Adrenal gland (tissue), 9 donors: ENCODE measurements at regions not wholly inside any gene's neighbourhood (a gene's known extent, or its start where the extent isn't known, plus 50 kb on each side); places are given as distances from the start of the nearest gene placed in this dataset.

Source experiments
- DNase-seq, 7 donors: peaks; one replicate each; pipeline ENCODE4 v3.0.0-alpha.2; 2019 to 2020
- H3K27ac ChIP-seq, 5 donors: fragments of 200-600 bp; sonication (generic) in 4 of 5; 1 replicate in 3 of 5; 2 replicates in 2 of 5; pipeline versions ENCODE4 v1.5.1 to v1.8.0; 2016 to 2020; ENCODE audit warnings: mild to moderate bottlenecking in 1 of 5
- H3K27me3 ChIP-seq: fragments of 200-600 bp; 2 replicates; pipeline ENCODE4 v1.8.0; 2021
- H3K36me3 ChIP-seq, 2 donors: fragments of 200-600 bp; replicated peaks in 1 of 2; 1 replicate in 1 of 2; 2 replicates in 1 of 2; pipeline versions ENCODE4 v1.5.1 to v1.8.0; 2018 to 2022
- H3K4me1 ChIP-seq, 2 donors: fragments of 200-600 bp; replicated peaks in 1 of 2; 1 replicate in 1 of 2; 2 replicates in 1 of 2; pipeline versions ENCODE4 v1.5.1 to v1.8.0; 2018 to 2021
- H3K4me3 ChIP-seq, 4 donors: fragments of 200-600 bp; sonication (generic) in 3 of 4; one replicate each; pipeline ENCODE4 v1.5.1; 2016 to 2018
- H3K9me3 ChIP-seq, 3 donors: fragments of 200-600 bp; sonication (generic) in 1 of 3; replicated peaks in 1 of 3; 1 replicate in 2 of 3; 2 replicates in 1 of 3; pipeline versions ENCODE4 v1.5.1 to v1.8.0; 2016 to 2021
- POLR2A ChIP-seq, 2 donors: fragments of 450-650 bp; IDR thresholded peaks; one replicate each; pipeline ENCODE4 v1.6.1; 2017; ENCODE audit warnings: antibody characterized with exemption in 2 of 2, mild to moderate bottlenecking in 2 of 2, moderate library complexity in 1 of 2
- WGBS, 4 donors: extraction: QIAGEN DNeasy Blood & Tissue Kit in 2 of 4; methylation state at CpG; one replicate each; pipeline versions ENCODE4 v1.1.5 to v1.1.7; 2013 to 2017; 5-methylcytosine and 5-hydroxymethylcytosine counted together
- intact Hi-C, 2 donors: fragments of 100-400 bp; cut with DNase I; formaldehyde crosslinking; loops; one replicate each; pipeline versions ENCODE4 v1.14.1 to v1.15.0; 2022 to 2023
- TF ChIP-seq, protein P1 (sequence below), 6 experiments: fragments of 450-650 bp in 4 of 6; fragments of 200-600 bp in 2 of 6; sonication (generic) in 1 of 6; IDR thresholded peaks; 1 replicate in 5 of 6; 2 replicates in 1 of 6; pipeline versions ENCODE4 v1.5.1 to v1.8.0; 2016 to 2021; ENCODE audit warnings: antibody characterized with exemption in 6 of 6, mild to moderate bottlenecking in 2 of 6, moderate library complexity in 1 of 6
- donor health status: healthy with polysubstance abuse.
- donor health status: Bipolar disorder and iron deficiency.
- donor health status: DM: yes; HTN: yes; CAD: no.
- donor health status: DM: no; HTN: no; CAD: no.
- donor health status: DM: no; HTN: no; CAD: no.

DNA sequence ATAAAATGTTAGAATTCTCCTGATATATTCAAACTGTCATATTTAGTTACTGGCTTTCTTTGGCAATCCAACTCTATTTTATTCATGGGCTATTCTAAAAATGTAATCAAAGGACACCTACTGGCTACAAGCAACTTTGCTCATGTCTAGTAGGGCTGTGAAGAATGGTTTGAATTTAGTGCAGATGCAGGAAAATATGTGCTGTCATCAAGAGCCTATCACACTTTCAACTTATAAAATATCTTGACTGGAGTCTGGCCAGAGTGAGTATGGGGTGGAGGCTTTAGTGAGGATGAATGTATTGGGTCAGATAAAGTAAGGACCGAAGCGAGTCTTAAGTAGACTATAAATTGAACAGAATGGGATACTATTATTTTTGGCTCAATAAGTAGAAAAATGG, 343.4 kb upstream of the SPRED2 start:
- H3K4me3 ChIP-seq = no peak overlapping the region
- no peaks in the 10 kb centered on the region for H3K9me3 ChIP-seq
- no peaks in the 10 kb centered on the region for H3K4me1 ChIP-seq
- no peaks in the 10 kb centered on the region for H3K36me3 ChIP-seq
- intact Hi-C loops = no loop called here
- DNase-seq = no peak
- no peak for TF ChIP-seq POLR2A (IDR thresholded peaks at IDR 0.05)
- TF ChIP-seq, protein P1, sequence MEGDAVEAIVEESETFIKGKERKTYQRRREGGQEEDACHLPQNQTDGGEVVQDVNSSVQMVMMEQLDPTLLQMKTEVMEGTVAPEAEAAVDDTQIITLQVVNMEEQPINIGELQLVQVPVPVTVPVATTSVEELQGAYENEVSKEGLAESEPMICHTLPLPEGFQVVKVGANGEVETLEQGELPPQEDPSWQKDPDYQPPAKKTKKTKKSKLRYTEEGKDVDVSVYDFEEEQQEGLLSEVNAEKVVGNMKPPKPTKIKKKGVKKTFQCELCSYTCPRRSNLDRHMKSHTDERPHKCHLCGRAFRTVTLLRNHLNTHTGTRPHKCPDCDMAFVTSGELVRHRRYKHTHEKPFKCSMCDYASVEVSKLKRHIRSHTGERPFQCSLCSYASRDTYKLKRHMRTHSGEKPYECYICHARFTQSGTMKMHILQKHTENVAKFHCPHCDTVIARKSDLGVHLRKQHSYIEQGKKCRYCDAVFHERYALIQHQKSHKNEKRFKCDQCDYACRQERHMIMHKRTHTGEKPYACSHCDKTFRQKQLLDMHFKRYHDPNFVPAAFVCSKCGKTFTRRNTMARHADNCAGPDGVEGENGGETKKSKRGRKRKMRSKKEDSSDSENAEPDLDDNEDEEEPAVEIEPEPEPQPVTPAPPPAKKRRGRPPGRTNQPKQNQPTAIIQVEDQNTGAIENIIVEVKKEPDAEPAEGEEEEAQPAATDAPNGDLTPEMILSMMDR (IDR thresholded peaks at IDR 0.05) = no peak
- WGBS, 4 donors = 66 to 88% (median 80%) methylated on average over 2 of the region's 2 CpGs
- no peaks in the 10 kb centered on the region for H3K27me3 ChIP-seq
- H3K27ac ChIP-seq = no peak overlapping the region

DNA sequence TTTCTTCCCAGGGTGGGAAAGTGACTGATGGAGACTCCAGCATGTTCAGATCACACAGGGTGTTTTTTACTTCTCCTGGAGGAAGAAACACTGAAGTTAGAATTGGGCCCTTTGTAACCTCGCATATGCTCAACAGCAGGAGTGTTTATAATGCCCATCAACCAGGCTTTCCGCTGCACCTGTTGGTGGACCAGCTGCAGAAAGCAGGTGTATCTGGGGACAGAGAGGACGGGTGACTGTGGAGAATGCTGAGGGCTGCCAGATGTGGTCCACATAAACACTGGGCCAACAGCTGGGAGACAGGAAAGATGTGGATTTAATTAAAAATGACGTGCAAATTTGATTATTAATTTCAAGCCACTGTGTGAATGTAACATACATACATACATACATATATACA, 335.5 kb upstream of the SPRED2 start:
- no peaks in the 10 kb centered on the region for H3K27me3 ChIP-seq
- DNase-seq = no peak
- no peak overlapping the region for H3K4me3 ChIP-seq
- H3K4me1 ChIP-seq = no peaks in the 10 kb centered on the region
- intact Hi-C loops = no loop called here
- H3K36me3 ChIP-seq = no peaks in the 10 kb centered on the region
- TF ChIP-seq, protein P1 (IDR thresholded peaks at IDR 0.05) = no peak
- TF ChIP-seq POLR2A (IDR thresholded peaks at IDR 0.05) = no peak
- WGBS, 4 donors = 81 to 91% (median 86%) methylated on average over 4 of the region's 4 CpGs
- H3K9me3 ChIP-seq = no peaks in the 10 kb centered on the region
- no peak overlapping the region for H3K27ac ChIP-seq

DNA sequence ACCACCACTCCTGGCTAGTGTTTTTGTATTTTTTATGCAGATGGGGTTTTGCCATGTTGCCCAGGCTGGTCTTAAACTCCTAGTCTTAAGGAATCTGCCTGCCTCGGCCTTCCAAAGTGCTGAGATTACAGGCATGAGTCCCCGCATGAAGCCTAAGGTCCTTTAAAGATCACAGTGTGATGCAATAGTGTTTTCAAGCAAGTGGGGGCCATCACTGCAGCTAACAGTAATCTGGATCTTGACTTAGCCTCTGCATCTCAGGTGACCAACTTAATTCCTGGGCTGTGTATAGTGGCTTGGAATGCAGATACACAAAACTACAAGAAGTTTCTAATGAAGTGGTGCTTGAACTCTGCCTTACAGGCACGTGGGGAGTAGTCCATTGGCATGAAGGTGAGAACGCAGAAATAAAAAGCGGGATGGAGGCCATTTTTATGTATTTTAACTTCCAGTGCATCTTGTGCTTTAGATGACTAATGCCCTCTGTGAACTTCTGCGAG, 334.4 kb upstream of the SPRED2 start:
- Histone ChIP-seq H3K27me3 (no peaks in the 10 kb centered on the region), H3K4me3 (no peak overlapping the region), H3K36me3 (no peaks in the 10 kb centered on the region), H3K4me1 (no peaks in the 10 kb centered on the region), H3K9me3 (no peaks in the 10 kb centered on the region), H3K27ac (no peak overlapping the region)
- intact Hi-C loops = no loop called here
- WGBS, 4 donors = 74 to 84% (median 80%) methylated on average over 6 of the region's 6 CpGs
- no peak for DNase-seq
- TF ChIP-seq POLR2A (IDR thresholded peaks at IDR 0.05) = no peak
- TF ChIP-seq, protein P1 (IDR thresholded peaks at IDR 0.05) = no peak

DNA sequence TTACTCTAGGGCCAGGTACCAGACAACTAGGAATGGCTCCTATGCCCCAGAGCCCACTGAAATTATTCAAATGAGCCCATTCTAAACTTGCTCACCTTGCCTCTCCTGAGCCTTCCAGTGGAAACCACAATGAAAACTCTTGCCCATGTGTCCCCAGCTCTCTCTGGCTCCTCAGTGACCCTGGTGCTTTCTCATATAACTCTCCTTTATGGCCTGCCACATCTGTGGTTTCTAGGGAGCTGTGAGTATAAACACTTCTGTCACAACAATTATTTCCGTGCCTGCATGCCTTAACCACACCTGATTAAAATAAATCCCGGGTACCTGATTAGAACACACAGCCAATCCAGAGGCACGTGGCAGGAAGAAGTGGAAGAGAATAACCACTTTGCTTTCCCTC, 333.0 kb upstream of the SPRED2 start:
- Histone ChIP-seq H3K27me3 (no peaks in the 10 kb centered on the region), H3K36me3 (no peaks in the 10 kb centered on the region), H3K9me3 (no peaks in the 10 kb centered on the region), H3K4me1 (no peaks in the 10 kb centered on the region), H3K4me3 (no peak overlapping the region), H3K27ac (no peak overlapping the region)
- intact Hi-C loops = no loop called here
- WGBS, 4 donors = 71 to 78% (median 74%) methylated on average over 3 of the region's 3 CpGs
- no peak for TF ChIP-seq POLR2A (IDR thresholded peaks at IDR 0.05)
- TF ChIP-seq, protein P1 (IDR thresholded peaks at IDR 0.05) = no peak
- no peak for DNase-seq
